COLO829 (cell line): ENCODE measurements at regions not wholly inside any gene's neighbourhood (a gene's known extent, or its start where the extent isn't known, plus 50 kb on each side); places are given as distances from the start of the nearest gene placed in this dataset.
"Not testable (repeated sequence)": the region's sequence is repeated elsewhere in the genome, so short reads cannot be mapped to it uniquely, and the experiment has no call there.

Experiments used
- DNase-seq: peaks from one replicate; pipeline ENCODE4 v3.0.0; 2012; ENCODE audit warnings: low spot score

DNA sequence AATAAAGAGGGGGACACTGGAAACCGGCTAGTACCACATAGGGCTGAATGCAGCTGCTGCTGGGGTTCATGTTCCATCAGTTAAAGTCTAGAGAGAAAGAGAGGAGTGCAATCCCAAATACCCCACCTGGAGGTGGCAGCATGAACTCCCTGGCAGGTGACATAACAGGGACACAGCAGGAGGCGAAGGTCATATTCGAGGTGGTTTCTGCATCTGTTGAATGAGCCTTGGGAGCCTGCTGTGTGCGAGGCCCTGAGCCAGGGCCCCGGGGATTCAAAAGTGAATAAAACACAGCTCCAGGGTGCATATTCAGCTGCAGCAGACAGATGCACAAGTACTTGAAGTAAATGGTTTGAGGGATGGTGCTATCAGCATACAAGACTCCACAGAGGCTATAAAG lies 456.8 kb downstream of the SETD4 start:
- no peak for DNase-seq

GRCh38 chr21:35602811-35603362 lies 457.4 kb downstream of the SETD4 start:
- DNase-seq: no peak

DNA sequence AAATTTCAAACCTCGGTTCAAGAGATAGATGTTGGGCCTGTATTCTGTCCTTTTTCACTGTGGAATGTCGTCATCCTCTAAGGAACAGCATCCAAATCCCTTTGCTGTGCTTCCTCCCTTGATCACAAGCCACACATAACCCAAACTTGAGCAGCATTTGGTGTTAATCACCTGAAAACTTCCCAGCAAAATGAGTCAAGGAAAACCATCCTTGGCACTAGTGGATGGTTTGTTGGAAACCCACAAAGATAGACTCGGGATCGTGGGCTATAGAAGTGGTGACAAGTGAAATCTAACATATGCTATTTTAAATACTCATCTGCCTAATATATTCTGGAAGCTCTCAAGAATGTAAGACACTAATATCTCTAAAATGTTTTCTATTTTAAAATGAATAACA lies 459.1 kb downstream of the SETD4 start:
- no peak for DNase-seq

GRCh38 chr21:35599164-35599563 lies 461.2 kb downstream of the SETD4 start:
- DNase-seq: no peak

DNA sequence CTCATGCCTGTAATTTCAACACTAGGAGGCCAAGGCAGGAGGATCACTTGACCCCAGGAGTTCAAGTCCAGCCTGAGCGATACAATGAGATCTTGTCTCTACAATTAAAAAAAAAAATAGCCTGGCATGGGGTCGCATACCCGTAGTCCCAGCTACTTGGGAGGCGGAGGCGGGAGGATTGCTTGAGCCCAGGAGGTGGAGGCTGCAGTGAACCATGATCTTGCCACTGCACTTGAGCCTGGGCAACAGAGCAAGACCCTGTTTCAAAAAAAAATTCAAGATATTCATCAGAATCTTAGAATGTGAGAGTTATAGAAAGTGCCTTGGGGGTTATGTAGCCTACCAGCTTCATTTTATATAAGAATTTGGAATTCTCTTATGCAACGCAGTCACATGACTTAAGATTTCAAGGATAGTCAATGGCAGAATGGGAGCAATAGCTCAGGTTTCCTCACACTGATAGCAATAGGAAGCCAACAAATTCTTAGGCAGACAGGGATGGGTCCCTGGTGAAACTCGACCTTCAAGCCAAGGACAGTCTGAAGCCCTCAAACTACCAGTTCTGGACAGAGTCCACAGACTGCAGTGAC lies 462.5 kb downstream of the SETD4 start:
- no peak for DNase-seq

GRCh38 chr21:35594905-35595304 lies 465.4 kb downstream of the SETD4 start:
- DNase-seq: no peak

- no peak for DNase-seq
These were observed 467.3 kb downstream of the SETD4 start for GRCh38 chr21:35593000-35593502.

DNA sequence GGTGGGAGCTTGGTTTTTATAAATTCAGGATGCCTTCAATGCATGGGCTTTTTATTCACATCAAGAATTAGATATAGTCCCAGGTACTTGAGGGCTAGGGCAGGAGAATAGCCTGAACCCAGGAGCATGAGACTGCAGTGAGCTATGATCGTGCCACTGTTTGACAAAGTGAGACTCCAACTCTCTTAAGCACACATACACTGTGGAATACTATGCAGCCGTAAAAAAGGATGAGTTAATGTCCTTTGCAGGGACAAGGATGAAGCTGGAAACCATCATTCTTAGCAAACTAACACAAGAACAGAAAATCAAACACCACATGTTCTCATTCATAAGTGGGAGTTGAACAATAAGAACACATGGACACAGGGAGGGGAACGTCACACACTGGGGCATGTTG lies 470.0 kb downstream of the SETD4 start:
- DNase-seq: not testable (repeated sequence)

GRCh38 chr21:35587841-35588380 lies 472.4 kb downstream of the SETD4 start:
- DNase-seq: no peak

DNA sequence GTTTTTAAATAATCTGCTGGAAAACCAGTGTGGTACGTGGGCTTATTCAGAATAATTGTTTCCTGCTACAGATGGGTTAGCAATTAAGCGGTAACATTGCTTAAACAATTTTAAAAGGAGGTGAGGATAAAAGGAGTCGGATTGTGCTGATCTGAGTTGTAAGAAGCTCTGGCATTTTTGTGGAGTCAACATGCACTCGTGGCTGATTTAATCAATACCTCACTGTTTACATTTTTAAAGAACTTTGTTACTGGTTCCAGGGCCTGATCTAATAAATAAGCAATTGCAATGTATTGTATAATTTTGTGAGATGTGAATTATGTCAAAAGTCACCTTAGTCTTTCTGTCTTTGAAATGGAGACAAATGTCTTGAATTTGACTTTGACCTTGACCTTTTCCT lies 474.0 kb downstream of the SETD4 start:
- DNase-seq: no peak

DNA sequence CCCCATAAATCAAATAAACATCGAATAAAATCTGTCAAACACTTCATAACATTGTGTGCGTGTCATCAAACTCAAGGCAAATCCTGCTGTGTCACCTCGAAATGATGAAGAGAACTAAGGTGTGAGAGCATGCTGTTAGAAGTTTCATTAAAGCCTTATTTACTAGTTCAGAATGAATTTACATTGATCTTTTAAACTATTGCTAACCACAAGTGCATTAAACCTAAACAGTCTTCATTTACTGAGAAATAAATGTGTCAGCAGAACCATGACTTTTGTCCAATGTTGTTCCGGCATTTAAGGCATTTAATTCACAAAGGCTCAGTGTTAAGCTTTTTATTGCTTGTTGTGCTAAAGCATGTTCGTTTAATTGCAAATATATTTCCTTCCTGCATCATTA lies 474.4 kb downstream of the SETD4 start:
- no peak for DNase-seq

DNA sequence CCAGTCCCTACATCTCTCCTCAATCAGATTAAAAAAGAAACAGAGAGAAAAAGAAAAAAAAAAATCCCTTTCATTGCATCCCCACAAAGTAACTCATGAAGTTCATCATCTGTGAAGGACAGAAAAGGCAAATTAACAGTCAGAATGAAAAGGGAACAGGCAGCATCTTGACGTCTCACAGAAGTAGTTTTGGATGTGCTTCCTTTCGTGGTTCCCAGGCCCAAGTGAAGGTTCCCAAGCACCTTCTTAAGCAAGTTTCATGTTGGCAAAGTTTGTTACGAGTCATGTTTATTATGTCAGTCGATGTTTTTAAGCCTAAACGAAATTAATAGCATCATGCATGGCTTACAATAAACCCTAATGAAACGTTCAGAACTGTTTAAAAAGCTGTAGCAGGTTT lies 475.2 kb downstream of the SETD4 start:
- DNase-seq: no peak

GRCh38 chr21:35583566-35584216 lies 476.6 kb downstream of the SETD4 start:
- no peak for DNase-seq

GRCh38 chr21:35582731-35583130 lies 477.6 kb downstream of the SETD4 start:
- DNase-seq: no peak

- no peak for DNase-seq
These were observed 478.7 kb downstream of the SETD4 start for GRCh38 chr21:35581640-35582039.

GRCh38 chr21:35579520-35580293 lies 480.6 kb downstream of the SETD4 start:
- no peak for DNase-seq

GRCh38 chr21:35578831-35579471 lies 481.4 kb downstream of the SETD4 start:
- peak; percentile 79 for DNase-seq

DNA sequence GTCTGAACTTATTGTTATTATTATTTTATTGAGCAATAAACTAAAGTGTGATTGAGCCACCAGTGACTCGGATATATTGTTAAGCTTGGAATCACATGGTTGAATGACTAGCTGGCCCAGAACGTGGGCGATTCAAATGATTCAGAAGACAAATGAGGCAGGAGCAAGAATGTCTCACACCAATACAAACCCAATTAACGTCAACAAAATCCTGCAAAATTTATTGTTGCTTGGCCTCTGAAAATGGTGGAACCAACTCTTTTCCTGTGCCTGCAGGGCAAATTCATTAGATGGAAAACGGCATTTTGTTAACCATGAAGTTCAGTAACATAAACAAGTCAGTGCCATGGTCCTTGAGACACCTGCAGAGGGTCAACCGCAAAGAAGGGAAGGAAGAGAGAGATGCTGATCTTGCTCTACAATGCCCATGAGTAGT lies 482.0 kb downstream of the SETD4 start:
- DNase-seq: peak; percentile 46

DNA sequence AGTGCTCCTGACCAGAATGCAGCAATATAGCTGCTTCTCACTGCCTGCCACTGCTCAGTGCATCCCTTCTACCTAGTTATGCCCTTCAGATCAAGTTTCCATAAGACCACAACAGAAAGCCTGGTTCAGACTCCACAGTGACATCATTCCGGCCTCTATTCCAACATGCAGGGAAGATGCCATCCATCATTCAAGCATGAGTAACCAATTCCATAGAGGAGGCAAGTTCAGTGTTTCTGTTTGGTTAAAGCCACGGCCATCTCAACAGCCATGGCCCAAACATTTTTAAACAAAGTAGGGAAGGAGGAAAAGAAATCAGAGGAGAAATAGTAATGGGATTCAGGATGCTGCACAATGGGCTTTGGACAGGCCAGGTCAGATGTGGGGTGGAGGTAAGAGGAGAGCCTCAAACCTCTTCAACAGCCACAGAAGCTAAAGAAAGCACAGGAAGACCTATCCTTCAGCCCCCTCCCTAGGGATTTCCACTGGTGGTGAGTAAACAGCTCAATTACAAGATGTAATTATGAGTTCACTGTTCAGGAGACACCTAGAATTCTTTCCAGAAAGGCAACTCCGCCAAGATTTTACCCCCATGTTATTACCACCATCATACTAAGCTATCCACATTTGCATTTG lies 484.9 kb downstream of the SETD4 start:
- no peak for DNase-seq

DNA sequence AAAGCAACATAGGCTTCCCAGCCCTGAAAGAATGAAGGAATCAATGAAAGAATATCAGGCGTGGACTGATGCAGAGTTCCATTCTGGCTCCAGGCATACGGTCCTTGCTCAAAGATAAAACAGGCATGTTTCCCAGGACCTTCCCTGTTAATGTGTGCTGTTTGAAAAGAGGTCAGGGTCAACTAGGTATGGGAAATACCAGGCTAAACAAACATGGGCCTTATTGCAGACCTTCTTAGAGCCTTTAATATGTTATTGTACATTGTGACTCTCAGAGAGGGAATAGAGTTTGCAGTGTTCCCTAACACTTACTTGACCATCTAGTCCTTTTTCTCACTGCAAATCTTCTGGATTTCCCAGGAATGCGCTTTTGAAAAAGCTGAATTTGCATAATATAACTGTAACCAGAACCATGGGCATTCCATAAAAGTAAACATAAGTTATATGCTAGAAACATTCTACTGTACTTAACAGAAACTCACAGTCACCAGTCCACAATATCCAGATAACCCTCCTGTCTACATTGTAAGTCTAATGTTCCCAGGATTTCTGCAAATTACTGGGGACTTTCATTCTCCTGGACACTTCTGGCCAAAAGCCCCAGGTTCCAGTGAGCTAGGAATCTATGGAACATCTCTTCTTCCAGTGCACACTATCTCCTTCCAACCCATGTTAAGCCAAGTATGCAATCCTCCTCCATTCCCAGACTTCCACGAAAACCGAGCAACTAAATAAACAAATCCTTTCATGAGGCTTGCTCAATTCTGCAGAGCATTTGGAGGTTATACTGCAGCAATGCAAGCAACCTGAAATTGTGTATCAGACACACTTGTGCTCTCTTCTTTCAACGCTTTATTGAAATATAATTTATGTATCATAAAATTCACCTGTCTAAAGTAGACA lies 486.6 kb downstream of the SETD4 start:
- no peak for DNase-seq
